ENCODE measurements at regions not wholly inside any gene's neighbourhood (a gene's known extent, or its start where the extent isn't known, plus 50 kb on each side); places are given as distances from the start of the nearest gene placed in this dataset.

DNA sequence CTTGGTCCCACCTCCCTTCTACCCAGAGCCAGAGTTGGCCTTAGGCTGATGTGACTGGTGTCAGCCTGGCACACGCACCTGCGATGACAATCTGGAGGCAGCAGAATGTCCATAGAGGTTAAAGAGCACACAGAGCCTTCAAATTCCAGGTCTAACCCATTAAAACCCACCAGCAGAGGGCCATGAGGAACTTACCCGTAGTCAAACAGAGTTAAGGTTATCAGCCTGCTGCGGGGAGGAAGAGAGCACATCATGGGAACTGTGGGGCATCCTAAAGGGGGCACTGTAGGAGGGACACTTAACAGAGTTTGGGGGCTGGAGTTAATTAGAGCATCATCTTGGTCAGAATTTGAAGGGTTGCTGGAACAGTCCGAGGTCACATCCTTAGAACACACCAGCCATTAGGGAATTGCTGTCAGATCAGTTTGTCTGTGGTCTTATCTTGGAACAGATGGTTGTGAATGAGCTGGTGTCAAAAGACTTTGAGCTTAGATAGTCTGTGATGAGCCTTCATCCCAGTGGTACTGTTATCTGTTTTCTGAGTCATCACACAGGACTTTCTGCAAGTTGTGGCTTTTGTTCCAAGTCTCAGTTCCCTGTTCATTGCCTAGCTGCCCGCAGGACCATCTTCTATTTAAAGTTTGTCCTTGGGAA is 248.6 kb downstream of the LOXHD1 start:
- no peaks in the 10 kb centered on the region for H3K27me3 Mint-ChIP-seq (ENCODE audit: low read depth)
- ATAC-seq: peak; percentile 89
- no peaks in the 10 kb centered on the region for H3K9me3 Mint-ChIP-seq
- no peak overlapping the region for H3K4me3 Mint-ChIP-seq
- POLR2A ChIA-PET: no interaction called here
- no peaks in the 10 kb centered on the region for H3K36me3 Mint-ChIP-seq
- TF ChIP-seq, protein P1, sequence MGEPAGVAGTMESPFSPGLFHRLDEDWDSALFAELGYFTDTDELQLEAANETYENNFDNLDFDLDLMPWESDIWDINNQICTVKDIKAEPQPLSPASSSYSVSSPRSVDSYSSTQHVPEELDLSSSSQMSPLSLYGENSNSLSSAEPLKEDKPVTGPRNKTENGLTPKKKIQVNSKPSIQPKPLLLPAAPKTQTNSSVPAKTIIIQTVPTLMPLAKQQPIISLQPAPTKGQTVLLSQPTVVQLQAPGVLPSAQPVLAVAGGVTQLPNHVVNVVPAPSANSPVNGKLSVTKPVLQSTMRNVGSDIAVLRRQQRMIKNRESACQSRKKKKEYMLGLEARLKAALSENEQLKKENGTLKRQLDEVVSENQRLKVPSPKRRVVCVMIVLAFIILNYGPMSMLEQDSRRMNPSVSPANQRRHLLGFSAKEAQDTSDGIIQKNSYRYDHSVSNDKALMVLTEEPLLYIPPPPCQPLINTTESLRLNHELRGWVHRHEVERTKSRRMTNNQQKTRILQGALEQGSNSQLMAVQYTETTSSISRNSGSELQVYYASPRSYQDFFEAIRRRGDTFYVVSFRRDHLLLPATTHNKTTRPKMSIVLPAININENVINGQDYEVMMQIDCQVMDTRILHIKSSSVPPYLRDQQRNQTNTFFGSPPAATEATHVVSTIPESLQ (CRISPR knock-in tag; IDR thresholded peaks at IDR 0.05): no peak
- TF ChIP-seq ZBTB21 (CRISPR knock-in tag; IDR thresholded peaks at IDR 0.05; ENCODE audit: borderline replicate concordance) (no peak), ZNF423 (CRISPR knock-in tag; IDR thresholded peaks at IDR 0.05) (no peak), SOX15 (CRISPR knock-in tag; IDR thresholded peaks at IDR 0.05) (no peak), PREB (CRISPR knock-in tag; IDR thresholded peaks at IDR 0.05; ENCODE audit: borderline replicate concordance) (no peak), ZNF138 (CRISPR knock-in tag; conservative IDR thresholded peaks at IDR 0.05) (no peak), TCF7 (CRISPR knock-in tag; IDR thresholded peaks at IDR 0.05; ENCODE audit: low read depth) (no peak), NFATC4 (CRISPR knock-in tag; IDR thresholded peaks at IDR 0.05) (no peak), TP53 (CRISPR knock-in tag; IDR thresholded peaks at IDR 0.05) (no peak), MXD4 (CRISPR knock-in tag; IDR thresholded peaks at IDR 0.05; ENCODE audit: borderline replicate concordance) (no peak), ZMAT4 (CRISPR knock-in tag; IDR thresholded peaks at IDR 0.05) (no peak), FOXK1 (CRISPR knock-in tag; IDR thresholded peaks at IDR 0.05) (no peak), ARID4B (CRISPR knock-in tag; IDR thresholded peaks at IDR 0.05; ENCODE audit: borderline replicate concordance) (no peak), KAT7 (CRISPR knock-in tag; IDR thresholded peaks at IDR 0.05; ENCODE audit: borderline replicate concordance) (no peak), ZNF232 (CRISPR knock-in tag; IDR thresholded peaks at IDR 0.05) (no peak)
- TF ChIP-seq, protein P2, sequence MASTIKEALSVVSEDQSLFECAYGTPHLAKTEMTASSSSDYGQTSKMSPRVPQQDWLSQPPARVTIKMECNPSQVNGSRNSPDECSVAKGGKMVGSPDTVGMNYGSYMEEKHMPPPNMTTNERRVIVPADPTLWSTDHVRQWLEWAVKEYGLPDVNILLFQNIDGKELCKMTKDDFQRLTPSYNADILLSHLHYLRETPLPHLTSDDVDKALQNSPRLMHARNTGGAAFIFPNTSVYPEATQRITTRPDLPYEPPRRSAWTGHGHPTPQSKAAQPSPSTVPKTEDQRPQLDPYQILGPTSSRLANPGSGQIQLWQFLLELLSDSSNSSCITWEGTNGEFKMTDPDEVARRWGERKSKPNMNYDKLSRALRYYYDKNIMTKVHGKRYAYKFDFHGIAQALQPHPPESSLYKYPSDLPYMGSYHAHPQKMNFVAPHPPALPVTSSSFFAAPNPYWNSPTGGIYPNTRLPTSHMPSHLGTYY (CRISPR knock-in tag; IDR thresholded peaks at IDR 0.05): no peak
- CTCF ChIA-PET: interaction anchor here (0.6 to 2.6 kb wide), 14 partner anchors 11 to 250 kb away, joined by 3 to 18 read pairs (median 6); no protein-coding TSS in a partner anchor
- H3K27ac Mint-ChIP-seq: no peak overlapping the region
- DNase-seq (ENCODE audit: low spot score): peak; percentile 38
- peaks cover 33% of the 10 kb centered on the region for H3K4me1 Mint-ChIP-seq
